ENCODE measurements at regions not wholly inside any gene's neighbourhood (a gene's known extent, or its start where the extent isn't known, plus 50 kb on each side); places are given as distances from the start of the nearest gene placed in this dataset.

GRCh38 chr4:60378010-60378409, 822.1 kb upstream of the ADGRL3 start:
- TF ChIP-seq CTCF (conservative IDR thresholded peaks at IDR 0.05 in 1 of 2, IDR thresholded peaks at IDR 0.05 in 1 of 2; ENCODE audit: extremely low read depth in 1 of 2, insufficient read depth in 1 of 2, low read depth in 1 of 2, low read length in 2 of 2) = no peak
- no peak for TF ChIP-seq EZH2 (IDR thresholded peaks at IDR 0.05; ENCODE audit: borderline replicate concordance, low read length)

Data from mammary epithelial cell (primary cell).